ENCODE measurements at regions not wholly inside any gene's neighbourhood (a gene's known extent, or its start where the extent isn't known, plus 50 kb on each side); places are given as distances from the start of the nearest gene placed in this dataset.

DNA sequence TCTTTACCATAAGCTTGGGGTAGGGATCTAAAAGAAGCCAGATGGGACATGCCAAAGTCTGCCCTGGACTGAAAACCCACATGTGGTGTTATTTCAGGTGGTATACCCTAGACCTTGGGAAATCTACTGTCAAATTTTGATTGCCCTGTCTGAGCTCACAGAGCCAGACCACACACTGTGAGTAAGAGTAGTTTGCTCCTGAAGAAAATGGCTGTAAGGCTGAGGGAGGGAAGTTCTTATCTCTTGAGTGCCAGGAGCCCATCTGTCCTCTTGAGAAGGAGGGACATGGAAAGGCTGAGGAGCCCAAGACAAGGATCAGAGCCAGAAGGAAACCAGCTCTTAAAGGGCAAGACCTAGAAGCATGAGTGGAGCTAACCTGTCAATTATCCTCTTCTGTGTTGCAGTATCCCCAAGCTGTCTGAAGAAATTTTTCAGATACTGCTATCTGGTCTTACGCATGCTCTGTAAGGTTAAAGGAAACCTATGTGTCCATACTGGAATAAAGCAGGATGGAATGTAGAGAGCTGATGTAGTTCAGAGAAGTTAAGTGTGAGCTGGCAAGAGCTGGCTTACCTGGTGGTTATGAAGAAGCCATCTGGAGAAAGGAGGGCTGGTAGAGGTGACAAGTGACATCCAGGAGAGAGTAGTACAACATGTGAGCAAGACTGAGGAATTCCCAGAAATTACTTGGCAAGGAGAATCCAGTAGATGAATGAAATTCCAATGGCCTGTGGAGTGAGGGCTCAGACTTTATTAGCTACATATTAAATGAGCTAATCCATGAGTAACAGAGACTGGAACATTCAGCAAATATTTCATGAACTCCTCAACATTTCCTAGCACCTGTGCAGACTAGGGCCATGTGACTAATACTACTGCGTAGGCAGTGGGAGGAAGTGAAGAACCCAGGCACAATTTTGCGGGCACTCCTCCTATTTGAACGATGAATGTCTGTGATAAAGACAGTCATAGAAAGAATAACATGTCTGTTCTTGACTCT, 389.1 kb upstream of the KIF2A start:
- no peak for DNase-seq

DNA sequence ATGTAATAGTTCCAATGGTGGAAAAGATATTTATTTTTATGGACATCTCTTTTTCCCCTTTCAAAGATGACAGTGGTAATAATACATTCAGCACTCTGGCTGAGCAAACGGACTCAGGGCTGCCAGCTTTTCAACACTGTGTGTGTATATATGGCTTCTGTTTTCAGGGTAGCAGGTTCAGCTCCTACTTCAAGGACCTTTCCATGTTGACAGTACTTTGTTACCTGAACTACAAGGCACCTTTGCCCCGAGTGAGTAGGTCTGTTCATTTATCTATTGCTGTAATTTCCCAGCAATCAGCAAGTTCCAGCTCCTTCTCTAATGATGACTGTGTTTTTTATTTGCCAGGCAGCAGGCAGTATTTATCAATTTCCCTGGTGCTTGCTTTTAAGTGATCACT, 387.4 kb upstream of the KIF2A start:
- DNase-seq = no peak

GRCh38 chr5:61919920-61920319, 386.1 kb upstream of the KIF2A start:
- DNase-seq = no peak

- no peak for DNase-seq
Measured at GRCh38 chr5:61924251-61924650, 381.8 kb upstream of the KIF2A start.

DNA sequence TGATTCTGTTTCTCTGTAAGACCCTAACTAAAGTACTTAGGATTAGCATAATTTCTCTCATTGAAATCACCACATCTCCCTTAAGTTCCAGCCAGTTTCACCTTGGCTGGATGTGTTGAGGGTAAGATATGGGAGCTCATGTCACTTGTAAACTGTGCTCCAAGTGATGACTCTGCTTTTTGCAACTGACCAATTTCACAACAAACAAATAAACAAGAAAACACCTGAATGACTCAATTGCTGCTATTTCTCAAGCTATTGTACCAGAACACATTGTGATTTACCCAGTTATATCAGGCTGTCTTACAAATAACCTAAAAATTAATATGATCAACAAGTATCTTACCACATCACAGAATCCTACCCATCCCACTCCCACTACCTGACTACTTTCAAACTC, 379.1 kb upstream of the KIF2A start:
- no peak for DNase-seq

DNA sequence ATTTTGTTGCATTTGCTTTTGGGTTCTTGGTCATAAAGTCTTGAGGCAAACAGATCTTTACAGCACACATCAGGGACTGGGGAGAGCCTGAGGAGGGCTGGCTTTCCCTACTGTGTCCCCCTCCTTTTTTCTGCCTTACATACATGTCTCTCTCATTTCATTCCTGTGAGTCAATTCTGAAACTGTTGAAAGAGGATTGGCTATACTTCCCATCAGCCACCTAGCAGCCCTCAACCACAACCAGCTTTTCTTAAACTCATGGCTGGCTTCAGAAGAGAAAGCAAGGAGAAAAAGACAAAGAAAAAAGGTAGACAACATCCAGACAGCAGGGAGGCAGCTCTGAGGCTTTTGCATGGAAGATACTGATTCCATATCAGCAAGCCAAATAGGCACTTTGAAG, 374.8 kb upstream of the KIF2A start:
- no peak for DNase-seq

GRCh38 chr5:61933787-61934626, 372.0 kb upstream of the KIF2A start:
- peak; percentile 54 to 64 for DNase-seq

DNA sequence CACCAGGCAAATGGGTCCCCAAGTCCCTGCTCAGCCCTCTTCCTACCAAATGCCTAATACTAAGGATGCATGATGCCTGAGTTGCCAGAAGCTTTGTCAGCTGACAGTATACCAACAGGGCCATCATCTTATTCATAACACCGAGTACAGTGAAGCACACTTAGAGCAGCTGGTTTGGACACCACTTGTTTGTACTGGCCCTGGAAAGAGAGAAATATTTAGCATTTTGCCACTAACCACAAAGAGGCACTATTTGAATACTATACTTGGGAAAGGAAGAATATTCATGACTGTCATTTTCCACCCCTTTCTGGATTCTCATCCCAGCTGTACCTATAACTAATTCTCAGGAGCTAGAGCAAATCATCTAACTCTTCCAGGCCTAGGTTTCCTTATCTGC, 364.4 kb upstream of the KIF2A start:
- DNase-seq = no peak

- DNase-seq = no peak
Measured at GRCh38 chr5:61942462-61943049, 363.4 kb upstream of the KIF2A start.

DNA sequence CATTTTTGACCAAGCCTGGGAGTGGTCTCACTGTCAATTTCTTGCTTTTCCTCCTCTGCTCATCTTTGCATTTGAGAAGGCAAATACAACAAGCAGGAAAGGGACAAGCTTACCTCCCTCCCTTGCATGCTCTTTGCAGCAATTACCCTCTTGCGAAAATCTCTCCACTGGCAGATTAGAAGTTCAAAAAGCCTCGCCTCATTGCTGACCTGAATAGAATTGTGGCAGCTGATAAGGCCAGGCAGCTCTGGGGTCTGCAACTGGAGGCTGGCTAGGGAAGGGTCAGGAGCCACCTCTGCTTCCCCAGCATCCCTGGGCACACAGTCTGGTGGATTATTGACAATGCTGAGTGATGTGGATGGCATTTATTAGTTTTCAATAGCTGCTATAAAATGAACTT, 362.3 kb upstream of the KIF2A start:
- DNase-seq = no peak

DNA sequence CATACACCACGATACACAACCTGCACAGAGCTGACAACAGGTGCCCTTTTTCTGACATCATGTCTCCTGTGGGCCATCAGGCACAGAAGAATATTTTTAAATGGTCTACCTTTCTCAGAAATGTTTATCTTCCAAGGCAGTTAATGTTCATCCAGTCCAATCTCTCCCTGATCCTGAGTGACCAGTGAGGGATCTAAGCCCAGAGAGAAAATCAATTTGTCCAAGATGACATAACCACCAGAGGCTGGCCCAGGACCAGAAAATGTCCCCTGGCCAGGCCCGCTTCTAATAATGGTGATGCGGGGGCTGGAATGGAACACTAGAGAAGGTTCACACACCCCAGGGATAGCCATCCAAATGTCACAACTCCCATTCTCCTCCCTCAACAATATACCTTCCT, 357.9 kb upstream of the KIF2A start:
- no peak for DNase-seq

DNA sequence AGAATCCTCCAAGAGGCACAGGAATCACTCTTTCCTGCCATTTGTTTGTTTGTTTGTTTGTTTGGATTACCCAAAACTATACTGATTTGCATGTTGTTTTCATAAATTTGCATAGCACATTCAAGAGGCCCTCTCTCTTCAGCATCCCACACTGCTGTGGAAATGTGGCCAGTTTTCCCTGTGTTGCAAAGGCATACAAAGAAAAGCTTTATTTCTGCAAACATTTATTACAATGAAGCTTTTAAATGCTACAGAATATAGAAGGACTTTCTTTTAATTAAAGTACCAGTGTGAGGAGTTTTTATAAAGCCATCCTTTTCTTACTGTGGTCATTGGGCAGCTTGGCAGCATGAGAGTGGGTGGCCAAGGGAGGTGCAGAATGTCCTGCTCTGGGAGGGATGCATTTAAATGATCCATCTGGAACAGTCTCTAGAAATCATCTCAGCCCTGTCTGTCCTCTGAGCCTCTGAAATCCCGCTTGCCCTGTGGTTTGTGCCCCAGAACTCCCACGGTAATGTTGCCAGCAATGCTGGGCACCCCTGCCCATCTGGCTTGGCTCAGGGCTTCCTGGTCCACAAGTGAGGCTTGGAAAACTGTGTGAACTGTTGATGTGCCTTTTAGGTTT, 356.8 kb upstream of the KIF2A start:
- no peak for DNase-seq

DNA sequence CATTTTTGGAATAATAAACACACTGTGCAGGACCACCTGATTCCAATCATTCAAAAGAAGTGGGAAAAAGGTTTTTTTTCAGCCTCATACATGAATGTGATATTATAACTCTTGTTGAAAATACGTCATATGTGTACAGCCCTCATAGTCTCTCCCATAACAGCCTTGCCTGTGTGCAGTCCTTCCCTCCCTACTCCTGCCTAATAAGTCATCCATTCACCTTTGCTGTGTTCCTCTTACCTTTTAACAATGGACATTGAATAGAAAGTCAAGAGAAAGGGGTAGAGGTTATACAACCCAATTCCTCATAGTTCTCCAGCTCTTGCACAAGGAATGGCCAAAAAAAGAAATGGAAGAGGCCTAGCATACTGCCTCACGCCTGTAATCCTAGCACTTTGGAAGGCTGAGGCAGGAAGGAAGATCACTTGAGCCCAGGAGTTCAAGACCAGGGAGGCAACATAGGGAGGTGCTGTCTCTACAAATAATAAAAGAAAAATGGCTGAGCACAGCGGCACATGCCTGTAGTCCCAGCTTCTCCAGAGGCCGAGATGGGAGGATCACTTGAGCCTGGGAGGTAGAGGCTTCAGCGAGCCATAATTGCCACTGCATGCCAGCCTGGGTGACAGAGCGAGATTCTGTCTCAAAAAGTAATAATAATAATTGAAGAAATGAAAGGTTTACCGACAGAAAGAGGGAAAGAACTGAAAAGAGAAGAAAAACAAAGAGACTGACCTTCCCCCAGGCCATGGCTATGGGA, 356.1 kb upstream of the KIF2A start:
- no peak for DNase-seq

DNA sequence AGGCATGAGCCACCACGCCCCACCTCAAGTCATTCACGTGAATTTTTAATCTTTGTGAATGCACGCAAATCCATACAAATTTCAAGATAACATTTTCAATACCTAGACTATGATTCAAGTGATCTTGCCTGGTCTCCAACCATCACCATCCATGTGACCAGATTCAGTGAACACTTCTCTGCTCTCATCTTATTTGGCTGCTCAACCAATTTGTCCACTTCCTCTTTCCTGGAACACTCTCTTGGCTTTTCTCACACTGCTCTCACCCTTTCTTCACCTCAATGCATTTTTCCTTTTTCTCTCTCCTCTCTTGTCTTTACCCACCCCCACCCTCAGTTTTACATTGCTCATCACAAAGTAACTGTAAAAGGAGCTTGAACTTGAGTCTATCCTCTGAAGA, 354.7 kb upstream of the KIF2A start:
- no peak for DNase-seq

GRCh38 chr5:61953913-61954312, 352.1 kb upstream of the KIF2A start:
- no peak for DNase-seq

DNA sequence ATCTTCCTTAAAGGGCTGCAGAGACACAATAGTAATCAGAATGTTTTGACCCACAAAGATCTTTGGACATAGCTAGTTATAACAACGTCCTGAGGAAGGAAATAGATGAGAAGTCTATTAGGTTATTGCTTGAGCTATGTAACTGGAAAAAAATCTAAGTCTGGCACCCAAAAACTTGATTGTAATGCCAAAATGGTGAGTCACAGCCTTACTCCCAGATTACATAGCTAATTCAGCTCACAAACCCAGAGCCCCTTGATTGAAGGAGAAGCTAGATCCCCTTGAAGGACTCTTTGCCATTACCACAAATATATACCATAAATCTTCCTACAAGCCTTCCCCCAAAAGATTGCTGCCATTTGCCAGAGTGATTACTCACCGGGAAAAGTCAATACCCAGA, 341.8 kb upstream of the KIF2A start:
- no peak for DNase-seq

DNA sequence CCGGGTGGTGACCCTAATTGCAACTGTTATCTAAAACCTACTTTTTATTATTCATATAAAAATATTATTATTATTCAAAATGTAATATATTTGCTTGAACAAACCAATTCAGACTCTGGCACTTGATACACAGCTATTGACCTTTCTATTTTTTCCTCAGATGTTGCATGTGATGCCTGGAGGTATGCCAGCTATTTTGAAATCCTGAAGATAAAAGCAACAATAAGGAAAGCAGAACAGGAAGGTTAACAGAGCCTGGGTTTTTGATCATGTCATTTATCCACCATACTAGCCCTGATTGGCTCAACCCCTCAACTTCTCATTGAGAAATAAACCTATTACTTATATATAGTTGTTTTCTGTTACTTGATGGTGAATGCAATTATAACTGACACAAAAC, 340.9 kb upstream of the KIF2A start:
- DNase-seq = no peak

- DNase-seq = no peak
Measured at GRCh38 chr5:61965490-61965889, 340.5 kb upstream of the KIF2A start.

- DNase-seq = no peak
Measured at GRCh38 chr5:61966296-61966955, 339.6 kb upstream of the KIF2A start.

DNA sequence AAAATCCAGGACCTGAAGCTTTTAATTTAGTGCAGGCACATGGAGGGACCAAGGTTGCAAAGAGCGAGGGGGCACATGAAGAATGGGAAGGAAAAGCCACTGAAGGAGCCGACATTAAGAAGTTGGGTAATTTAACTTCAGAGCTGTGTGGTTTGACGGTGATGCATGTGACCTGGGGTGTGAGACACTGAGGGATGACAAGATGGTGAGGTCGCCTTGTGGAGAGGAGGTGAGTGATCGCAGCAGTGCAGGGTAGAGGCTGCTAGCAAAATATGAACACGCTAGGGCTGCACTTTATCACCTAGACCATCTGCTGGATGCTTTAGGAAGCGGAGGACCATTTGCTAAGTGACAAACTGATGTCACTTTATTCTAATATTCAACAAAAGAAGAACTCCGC, 339.0 kb upstream of the KIF2A start:
- DNase-seq = no peak

- no peak for DNase-seq
Measured at GRCh38 chr5:61967681-61968080, 338.3 kb upstream of the KIF2A start.

GRCh38 chr5:61969347-61969746, 336.7 kb upstream of the KIF2A start:
- no peak for DNase-seq
